Erythroblast (primary cell): ENCODE measurements at regions not wholly inside any gene's neighbourhood (a gene's known extent, or its start where the extent isn't known, plus 50 kb on each side); places are given as distances from the start of the nearest gene placed in this dataset.

ENCODE experiments used
- GATA1 ChIP-seq: IDR thresholded peaks from 2 replicates; pipeline ENCODE4 v1.6.1; 2011; ENCODE audit warnings: low read depth, mild to moderate bottlenecking, control low read depth, low read length, moderate library complexity
- POLR2A ChIP-seq: IDR thresholded peaks from 2 replicates; pipeline ENCODE4 v1.6.1; 2011; ENCODE audit warnings: mild to moderate bottlenecking, low read length

DNA sequence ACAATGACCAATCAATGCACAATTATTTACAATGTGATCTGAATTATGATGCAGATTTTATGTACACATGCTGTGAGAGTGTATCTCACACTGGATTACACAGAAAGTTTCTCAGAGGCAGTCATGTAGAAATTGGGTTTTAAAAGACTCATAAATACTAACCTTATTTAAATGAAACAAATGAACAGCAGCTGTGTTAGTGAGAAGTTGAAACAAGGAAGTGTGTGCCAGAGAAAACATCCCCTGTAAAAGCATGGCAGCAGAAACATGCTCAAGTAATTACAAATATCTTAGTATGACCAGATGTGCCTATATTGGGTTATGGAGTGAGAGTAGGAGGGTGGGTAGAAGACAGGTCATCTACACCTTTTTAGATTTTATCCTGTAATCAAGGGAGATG lies 723.7 kb downstream of the C12orf50 start:
- TF ChIP-seq POLR2A (no peak), GATA1 (no peak)
